Medulla oblongata (tissue), 1 donor: ENCODE measurements at regions not wholly inside any gene's neighbourhood (a gene's known extent, or its start where the extent isn't known, plus 50 kb on each side); places are given as distances from the start of the nearest gene placed in this dataset.

Experiments used
- DNase-seq: peaks from one replicate; pipeline ENCODE4 v3.0.0-alpha.2; 2015; ENCODE audit errors: extremely low spot score

DNA sequence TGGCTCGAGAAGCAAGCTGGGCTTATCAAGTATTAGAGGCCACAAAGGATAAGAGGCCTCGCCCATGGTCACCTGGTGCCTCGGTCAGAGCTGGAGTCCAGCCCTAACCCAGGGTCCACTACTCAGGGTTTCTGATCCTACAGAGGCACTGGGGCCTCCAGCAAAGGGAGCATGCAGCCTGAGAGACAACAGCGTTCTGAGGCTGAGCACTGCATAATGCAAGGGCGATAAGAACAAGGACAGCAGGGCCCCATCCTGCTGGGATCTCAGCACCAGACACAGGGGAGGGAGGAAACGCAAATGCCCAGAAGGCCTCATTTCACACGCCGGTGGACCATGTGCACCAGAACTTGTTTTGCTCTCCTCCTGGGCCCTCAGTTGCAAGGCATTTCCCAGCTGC, 63.0 kb downstream of the C5orf15 start:
- DNase-seq = no peak

DNA sequence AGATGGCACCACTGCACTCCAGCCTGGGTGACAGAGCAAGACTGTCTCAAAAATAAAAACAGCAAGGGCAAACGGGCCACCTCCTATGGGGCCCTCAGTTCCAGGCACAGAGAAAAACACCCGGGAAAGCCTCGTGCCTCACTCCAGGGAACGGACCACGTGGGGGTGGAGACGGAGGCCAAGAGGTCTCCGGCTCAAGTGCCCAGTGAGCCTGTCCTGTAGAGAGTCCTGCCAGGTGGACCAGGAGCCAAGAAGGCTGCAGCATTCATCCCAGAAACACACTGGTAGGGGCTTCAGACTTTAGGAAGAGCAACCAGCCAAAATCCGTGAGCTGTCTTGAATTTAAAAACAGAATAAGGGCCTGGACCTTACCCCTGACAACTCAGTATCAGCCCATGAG, 63.8 kb downstream of the C5orf15 start:
- DNase-seq = peak; percentile 61

DNA sequence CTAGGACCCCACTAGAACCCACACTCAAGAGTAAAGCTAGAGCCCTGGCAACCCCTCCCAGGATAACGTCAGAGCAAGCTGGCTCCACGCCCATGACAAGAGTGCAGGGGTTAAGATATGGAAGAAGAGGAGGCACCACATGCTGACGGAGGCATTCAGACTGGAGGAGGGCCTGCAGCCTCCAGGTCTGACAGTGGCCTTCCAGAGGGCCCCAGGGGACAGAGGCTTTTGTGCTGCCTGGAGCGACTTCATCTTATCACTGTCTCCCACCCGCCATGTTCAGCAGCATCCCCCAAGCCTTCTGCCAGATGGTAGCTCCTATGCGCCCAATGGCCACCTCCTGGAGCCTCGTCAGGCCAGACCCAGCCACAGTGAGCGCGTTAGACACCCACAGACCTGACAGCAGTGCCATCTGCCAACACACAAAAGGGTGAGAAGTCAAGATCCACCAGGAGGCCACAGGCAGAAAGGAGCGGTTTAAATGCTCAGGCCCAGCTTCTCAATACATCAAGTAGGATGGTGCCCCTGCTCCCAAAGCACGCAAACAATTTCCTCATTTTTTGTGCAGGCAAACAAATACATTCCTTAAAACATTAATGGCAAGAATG, 65.8 kb downstream of the C5orf15 start:
- DNase-seq = no peak

- no peak for DNase-seq
These were observed 67.7 kb downstream of the C5orf15 start for GRCh38 chr5:133900534-133901270.

GRCh38 chr5:133899506-133899905, 68.9 kb downstream of the C5orf15 start:
- no peak for DNase-seq

DNA sequence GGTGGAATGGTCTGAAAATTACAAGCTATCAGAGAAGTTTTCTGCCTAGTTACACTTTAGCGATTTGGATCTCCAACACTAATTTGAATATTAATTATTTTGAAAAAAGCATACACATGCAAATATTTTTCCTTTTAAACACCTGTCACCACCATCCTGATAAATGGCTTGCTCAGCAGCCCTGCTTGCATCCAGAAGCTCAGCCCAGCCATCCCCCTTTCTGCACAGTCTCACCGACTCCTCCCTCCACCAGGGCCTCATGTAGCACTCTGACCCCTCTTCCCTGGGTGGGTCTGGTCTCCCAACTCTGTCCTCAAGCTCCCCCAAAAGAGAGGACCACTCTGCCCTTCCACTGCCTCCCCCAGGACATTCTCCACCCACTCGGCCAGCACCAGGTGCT, 70.0 kb downstream of the C5orf15 start:
- DNase-seq = no peak

DNA sequence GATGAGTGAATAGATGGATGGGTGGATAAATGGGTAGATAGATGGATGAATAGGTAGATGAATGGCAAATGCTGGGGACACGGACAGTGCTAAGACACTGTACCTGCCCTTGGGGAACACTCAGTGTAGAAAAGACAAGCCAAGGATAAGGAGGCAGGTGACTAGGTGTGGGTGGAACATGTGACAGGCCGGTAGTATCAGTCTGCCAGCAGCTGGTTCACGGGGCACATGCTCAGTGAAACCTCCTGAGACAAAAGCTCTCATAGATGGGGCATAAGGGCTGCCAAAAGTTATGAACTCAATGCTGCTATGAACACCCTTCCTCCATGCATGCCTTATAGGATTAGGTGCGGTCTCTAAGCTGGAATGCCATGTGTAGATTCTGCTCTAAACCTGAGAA, 71.0 kb downstream of the C5orf15 start:
- DNase-seq = no peak

- no peak for DNase-seq
These were observed 71.6 kb downstream of the C5orf15 start for GRCh38 chr5:133896873-133897272.

GRCh38 chr5:133895979-133896845, 72.2 kb downstream of the C5orf15 start:
- DNase-seq = no peak

DNA sequence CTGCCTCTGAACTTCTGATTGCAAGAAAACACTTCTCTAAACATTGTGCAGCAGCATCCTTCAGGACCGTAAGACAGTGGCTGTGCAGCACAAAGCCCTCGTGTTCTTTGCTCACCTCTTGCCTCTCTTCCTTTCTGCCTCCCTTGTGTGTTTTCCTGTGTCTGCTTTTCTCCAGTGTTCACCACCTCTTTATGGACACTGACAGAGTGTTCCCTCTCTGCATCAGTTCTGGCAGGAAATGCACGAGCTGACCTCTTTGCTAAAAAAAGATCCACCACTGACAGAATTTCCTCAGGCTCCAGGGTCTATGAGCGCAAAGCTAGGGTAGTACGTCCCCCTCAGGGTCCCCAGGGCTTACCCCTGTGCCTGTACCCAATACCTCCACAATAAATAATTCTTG, 74.3 kb downstream of the C5orf15 start:
- no peak for DNase-seq

GRCh38 chr5:133892774-133893173, 75.7 kb downstream of the C5orf15 start:
- no peak for DNase-seq

DNA sequence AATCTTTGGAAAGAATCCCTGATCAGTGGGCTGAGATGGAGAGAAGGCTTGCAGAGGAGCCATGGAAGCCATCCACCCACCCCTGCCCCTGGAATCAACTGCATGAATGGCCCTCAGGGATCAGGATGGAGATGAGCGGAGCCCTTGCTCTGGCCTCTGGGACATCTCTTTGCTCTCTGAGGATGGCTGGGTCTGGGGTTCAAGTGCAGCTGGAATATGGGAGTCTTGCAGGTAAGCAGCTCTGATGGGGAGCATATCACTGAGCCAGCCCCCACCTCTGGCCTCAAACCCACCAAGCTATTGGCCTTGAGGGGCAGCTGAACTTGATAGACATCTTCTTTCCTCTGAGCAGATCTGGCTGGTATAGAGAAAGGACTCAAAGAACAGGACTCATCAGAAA, 76.1 kb downstream of the C5orf15 start:
- no peak for DNase-seq

DNA sequence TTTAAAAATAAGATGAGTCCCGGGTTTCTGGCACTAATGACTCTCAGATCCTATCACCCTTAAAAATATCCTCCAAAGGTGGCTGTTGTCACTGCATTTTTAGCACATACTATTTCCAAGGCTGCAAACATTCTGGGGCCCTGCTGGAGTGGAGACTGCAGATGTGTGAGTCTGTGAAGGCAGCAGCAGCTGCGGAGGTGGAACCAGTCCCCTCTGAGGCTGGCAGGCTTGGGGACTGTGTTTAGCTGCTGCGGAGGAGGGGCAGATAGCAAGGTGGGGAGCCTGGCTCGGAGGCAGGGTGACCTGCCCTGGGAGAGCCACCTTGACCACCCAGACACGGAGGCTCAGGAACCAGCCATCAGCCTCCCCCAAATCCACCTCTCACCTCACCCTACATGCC, 77.0 kb downstream of the C5orf15 start:
- no peak for DNase-seq

DNA sequence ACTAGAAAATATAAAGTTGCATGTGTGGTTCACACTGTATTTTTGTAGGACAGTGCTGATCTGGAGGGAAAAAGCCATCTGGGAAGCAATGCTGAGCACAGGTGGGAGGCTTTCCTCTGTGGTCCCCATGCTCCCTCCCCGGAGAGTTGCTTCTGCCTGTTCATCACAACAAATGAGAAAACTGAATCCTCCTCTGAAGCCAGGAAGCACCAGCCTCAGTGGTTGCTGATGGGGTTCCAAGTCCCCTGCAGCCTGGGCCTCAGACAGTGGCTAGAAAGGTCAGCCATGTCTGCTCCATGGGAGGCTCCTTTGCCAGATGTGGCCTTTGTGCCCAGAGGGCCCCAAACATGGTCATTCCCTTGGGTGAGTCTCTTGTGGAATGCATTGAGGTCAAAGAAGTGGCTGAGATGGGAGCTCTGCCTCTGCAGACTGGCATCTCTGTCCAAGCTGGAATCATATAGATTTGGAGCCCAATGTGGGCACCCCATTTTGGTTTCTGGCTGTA, 77.6 kb downstream of the C5orf15 start:
- DNase-seq = no peak

DNA sequence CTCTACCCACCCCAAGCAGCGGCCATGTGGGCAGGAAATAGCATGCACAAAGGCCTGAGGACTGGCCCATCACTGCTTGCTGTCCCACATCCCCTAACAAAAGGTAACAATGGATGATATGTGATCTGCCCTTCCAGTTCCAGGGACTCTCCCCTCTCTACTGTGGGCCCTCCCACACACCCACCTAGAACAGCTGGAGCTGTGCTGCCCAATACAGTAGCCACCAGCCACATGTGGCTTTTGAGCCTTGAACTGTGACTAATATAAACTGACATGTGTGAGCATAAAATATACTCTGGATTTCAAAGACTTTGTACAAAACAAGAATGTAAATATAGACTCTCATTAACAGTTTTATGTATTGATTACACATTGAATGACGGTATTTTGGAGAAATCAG, 78.1 kb downstream of the C5orf15 start:
- DNase-seq = no peak

DNA sequence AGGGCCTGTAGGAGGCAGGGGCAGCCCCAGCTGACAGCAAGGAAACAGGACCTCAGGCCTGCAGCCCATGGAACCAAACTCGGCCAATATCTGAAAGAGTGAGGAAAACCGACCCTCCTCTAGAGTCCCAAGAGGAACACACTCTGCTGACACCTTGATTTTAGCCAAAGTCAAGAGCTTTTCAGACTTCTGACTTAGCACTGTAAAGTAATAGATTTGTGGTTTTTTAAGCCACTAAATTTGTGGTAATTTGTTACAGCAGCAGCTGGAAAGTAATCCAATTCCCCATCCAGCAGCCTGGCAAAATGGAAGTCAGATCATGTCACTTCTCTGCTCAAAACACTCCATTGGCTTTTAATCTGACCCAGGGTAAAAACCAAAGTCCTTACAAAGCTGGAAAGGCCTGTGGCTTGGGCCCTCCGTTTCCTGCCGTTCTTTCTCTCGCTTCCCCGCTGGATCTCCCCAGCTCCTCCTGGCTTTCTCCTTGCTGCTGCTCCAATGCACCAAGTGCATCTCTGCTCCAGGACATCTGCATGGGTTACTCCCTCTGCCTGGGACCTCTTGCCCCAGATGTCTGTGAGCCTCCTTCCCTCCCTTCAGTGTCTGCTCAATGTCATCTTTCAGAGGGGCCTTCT, 79.0 kb downstream of the C5orf15 start:
- no peak for DNase-seq

- DNase-seq = no peak
These were observed 79.8 kb downstream of the C5orf15 start for GRCh38 chr5:133888625-133888991.

GRCh38 chr5:133885566-133885965, 82.9 kb downstream of the C5orf15 start:
- DNase-seq = no peak

DNA sequence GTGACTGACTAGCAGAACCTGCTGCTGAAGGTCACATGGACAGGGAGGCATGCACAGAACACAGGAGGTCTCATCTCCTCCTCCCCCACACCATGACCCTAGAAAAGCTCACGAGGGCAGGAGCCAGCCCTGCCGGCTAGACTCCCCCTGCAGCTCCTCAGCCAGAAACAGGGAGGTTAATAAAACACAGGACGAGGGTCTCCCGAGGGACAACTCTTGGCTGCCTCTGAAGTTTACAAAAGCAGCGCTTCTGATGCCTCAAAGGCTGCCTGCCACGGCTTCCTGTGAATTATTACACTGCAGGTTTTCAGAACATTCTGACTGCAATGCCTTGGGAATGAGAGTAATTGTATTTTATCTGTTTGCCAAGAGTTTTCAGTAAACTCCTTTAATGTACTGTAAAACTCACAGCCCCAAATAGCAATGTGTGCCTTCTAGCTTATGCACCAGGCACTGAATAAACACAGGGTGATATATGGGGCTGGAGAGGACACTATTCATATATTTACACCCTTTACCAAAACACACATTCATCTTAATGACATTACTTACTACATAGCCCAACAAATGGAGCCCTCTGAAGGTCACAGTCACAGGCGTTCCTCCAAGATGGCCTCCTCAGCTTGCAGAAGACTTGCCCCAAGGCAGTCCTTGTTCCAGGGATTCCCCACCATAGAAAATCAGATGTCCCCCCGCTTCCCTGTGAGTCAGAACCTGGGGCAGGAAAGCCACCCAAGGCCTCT, 83.7 kb downstream of the C5orf15 start:
- no peak for DNase-seq

DNA sequence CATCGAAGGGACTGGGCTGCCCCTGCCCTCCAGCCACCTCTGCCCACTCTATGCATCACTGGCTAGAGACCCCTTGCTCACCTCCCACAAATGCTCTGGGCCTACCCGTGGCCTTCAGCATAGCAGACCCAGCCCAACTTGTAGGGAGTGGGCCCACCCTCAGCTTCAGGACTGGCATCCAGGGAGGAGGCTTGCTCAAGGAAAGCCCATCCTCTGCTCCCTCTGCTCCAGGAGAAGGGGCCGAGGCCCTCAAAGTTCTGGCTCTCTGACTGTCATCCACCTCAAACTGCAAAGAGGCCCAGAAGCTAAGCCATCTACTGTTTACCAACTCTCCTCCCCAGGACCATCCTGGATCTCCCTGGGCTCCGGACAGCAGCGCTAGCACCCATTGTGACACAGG, 84.5 kb downstream of the C5orf15 start:
- no peak for DNase-seq

GRCh38 chr5:133882846-133883245, 85.6 kb downstream of the C5orf15 start:
- no peak for DNase-seq

DNA sequence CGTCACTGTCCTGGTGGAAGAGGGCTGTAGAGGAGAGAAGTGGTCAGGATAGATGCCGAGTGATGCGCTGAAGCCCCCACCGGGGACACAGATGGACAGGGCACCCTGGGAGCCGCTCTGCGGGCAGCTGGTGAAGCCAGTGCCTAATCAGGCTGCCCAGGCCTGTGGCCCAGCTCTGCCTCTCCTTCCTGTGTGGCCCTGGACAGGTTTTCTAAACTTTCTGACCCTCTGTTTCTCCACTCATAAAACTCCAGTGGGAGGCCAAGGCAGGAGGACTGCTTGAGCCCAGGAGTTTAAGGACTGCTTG, 86.1 kb downstream of the C5orf15 start:
- DNase-seq = no peak
